Calu3 (cell line): ENCODE measurements at regions not wholly inside any gene's neighbourhood (a gene's known extent, or its start where the extent isn't known, plus 50 kb on each side); places are given as distances from the start of the nearest gene placed in this dataset.

Source experiments
- BruUV-seq: library from RNA; stranded (reverse); fragments of 400-500 nt; replicated peaks from 2 replicates; lab custom pipeline; 2021; lab: Mats Ljungman, UMichigan
- CTCF ChIA-PET: fragments of 300-600 bp; sonication (Branson Sonifier 250); formaldehyde crosslinking; loops from one replicate; lab custom pipeline; 2022; ENCODE audit warnings: antibody characterized with exemption; lab: Charles Lee
- DNase-seq: peaks from one replicate; pipeline ENCODE4 v3.0.0; 2022
- H3K27ac Mint-ChIP-seq: one replicate; pipeline ENCODE4 v1.8.0; 2022; ENCODE audit warnings: mixed read lengths; ENCODE audit not compliant: unreplicated experiment
- H3K27me3 Mint-ChIP-seq: one replicate; pipeline ENCODE4 v1.8.0; 2022; ENCODE audit warnings: mixed read lengths; ENCODE audit not compliant: unreplicated experiment
- H3K36me3 Mint-ChIP-seq: one replicate; pipeline ENCODE4 v1.8.0; 2022; ENCODE audit warnings: mild to moderate bottlenecking, moderate library complexity, mixed read lengths; ENCODE audit not compliant: insufficient read depth, unreplicated experiment
- H3K4me1 Mint-ChIP-seq: one replicate; pipeline ENCODE4 v1.8.0; 2022; ENCODE audit warnings: mild to moderate bottlenecking, low read depth, mixed read lengths; ENCODE audit not compliant: unreplicated experiment
- H3K4me3 Mint-ChIP-seq: one replicate; pipeline ENCODE4 v1.8.0; 2022; ENCODE audit warnings: mild to moderate bottlenecking, low read depth, moderate library complexity, mixed read lengths; ENCODE audit not compliant: unreplicated experiment
- H3K9me3 Mint-ChIP-seq: one replicate; pipeline ENCODE4 v1.8.0; 2022; ENCODE audit warnings: low read depth, mixed read lengths; ENCODE audit not compliant: unreplicated experiment
- intact Hi-C: fragments of 100-400 bp; cut with micrococcal nuclease; formaldehyde crosslinking; loops from one replicate; pipeline ENCODE4 v1.10.0; 2022; ENCODE audit not compliant: unreplicated experiment
- TF ChIP-seq, protein P1 (sequence below): fragments of 200-600 bp; IDR thresholded peaks from one replicate; pipeline ENCODE4 v1.8.0; 2022; ENCODE audit warnings: antibody characterized with exemption; ENCODE audit not compliant: unreplicated experiment

- BruUV-seq = no TSS peak
- DNase-seq = peak; percentile 9
- Mint-ChIP-seq H3K27ac (no peak overlapping the region), H3K9me3 (no peaks in the 10 kb centered on the region), H3K4me3 (no peak overlapping the region), H3K4me1 (no peaks in the 10 kb centered on the region), H3K27me3 (no peaks in the 10 kb centered on the region), H3K36me3 (no peaks in the 10 kb centered on the region)
- TF ChIP-seq, protein P1, sequence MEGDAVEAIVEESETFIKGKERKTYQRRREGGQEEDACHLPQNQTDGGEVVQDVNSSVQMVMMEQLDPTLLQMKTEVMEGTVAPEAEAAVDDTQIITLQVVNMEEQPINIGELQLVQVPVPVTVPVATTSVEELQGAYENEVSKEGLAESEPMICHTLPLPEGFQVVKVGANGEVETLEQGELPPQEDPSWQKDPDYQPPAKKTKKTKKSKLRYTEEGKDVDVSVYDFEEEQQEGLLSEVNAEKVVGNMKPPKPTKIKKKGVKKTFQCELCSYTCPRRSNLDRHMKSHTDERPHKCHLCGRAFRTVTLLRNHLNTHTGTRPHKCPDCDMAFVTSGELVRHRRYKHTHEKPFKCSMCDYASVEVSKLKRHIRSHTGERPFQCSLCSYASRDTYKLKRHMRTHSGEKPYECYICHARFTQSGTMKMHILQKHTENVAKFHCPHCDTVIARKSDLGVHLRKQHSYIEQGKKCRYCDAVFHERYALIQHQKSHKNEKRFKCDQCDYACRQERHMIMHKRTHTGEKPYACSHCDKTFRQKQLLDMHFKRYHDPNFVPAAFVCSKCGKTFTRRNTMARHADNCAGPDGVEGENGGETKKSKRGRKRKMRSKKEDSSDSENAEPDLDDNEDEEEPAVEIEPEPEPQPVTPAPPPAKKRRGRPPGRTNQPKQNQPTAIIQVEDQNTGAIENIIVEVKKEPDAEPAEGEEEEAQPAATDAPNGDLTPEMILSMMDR = no peak
- CTCF ChIA-PET = no interaction called here
- intact Hi-C loops = no loop called here
Measured at GRCh38 chr4:105022811-105023667, 123.6 kb upstream of the TET2 start.

DNA sequence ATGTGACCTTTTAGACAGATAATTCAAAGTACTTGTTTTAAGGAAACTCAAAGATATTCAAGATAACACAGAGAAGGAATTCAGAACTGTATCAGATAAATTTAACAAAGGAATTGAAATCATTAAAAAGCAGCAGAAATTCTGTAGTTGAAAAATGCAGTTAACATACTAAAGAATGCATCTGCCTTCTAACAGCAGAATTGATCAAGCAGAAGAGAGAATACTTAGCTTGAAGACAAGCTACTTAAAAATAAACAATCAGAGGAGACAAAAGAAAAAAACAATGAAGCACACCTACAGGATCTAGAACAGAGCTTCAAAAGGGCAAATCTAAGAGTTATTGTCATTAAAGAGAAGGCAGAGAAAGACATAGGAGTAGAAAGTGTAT lies 123.0 kb upstream of the TET2 start:
- no TSS peak for BruUV-seq

GRCh38 chr4:105025263-105026017 lies 121.2 kb upstream of the TET2 start:
- intact Hi-C loops = no loop called here
- TF ChIP-seq, protein P1 = no peak
- Mint-ChIP-seq H3K27me3 (no peaks in the 10 kb centered on the region), H3K36me3 (no peaks in the 10 kb centered on the region), H3K4me3 (no peak overlapping the region), H3K4me1 (no peaks in the 10 kb centered on the region), H3K27ac (no peak overlapping the region), H3K9me3 (no peaks in the 10 kb centered on the region)
- CTCF ChIA-PET = no interaction called here
- no peak for DNase-seq
- BruUV-seq = no TSS peak

More for the DNA sequence above, 123.0 kb upstream of the TET2 start:
- CTCF ChIA-PET = no interaction called here
- intact Hi-C loops = no loop called here
- Mint-ChIP-seq H3K36me3 (no peaks in the 10 kb centered on the region), H3K9me3 (no peaks in the 10 kb centered on the region), H3K27me3 (no peaks in the 10 kb centered on the region), H3K4me3 (no peak overlapping the region), H3K27ac (no peak overlapping the region), H3K4me1 (no peaks in the 10 kb centered on the region)
- TF ChIP-seq, protein P1 = no peak
- no peak for DNase-seq

DNA sequence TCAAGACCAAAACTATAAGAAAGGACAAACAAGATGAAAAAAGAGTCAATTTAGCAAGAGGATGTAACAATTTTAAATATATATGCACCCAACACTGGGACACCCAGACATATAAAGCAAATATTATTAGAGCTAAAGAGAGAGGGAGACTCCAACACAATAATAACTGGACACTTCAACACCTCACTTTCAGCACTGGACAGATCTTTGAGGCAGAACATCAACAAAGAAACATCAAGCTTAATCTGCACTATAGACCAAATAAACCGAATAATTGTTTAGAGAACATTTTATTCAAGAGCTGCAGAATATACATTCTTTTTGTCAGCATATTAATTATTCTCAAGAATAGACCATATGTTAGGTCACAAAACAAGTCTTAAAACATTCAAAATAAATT lies 109.7 kb upstream of the TET2 start:
- no peaks in the 10 kb centered on the region for H3K36me3 Mint-ChIP-seq
- no peak overlapping the region for H3K27ac Mint-ChIP-seq
- TF ChIP-seq, protein P1 = no peak
- H3K9me3 Mint-ChIP-seq = peaks cover 6% of the 10 kb centered on the region
- CTCF ChIA-PET = no interaction called here
- DNase-seq = no peak
- no peaks in the 10 kb centered on the region for H3K4me1 Mint-ChIP-seq
- intact Hi-C loops = no loop called here
- no TSS peak for BruUV-seq
- no peaks in the 10 kb centered on the region for H3K27me3 Mint-ChIP-seq
- no peak overlapping the region for H3K4me3 Mint-ChIP-seq
